Right lung (tissue), 2 donors: ENCODE measurements at regions not wholly inside any gene's neighbourhood (a gene's known extent, or its start where the extent isn't known, plus 50 kb on each side); places are given as distances from the start of the nearest gene placed in this dataset.

Source experiments
- DNase-seq, 2 donors: peaks; one replicate each; pipeline ENCODE4 v3.0.0-alpha.2; 2013

DNA sequence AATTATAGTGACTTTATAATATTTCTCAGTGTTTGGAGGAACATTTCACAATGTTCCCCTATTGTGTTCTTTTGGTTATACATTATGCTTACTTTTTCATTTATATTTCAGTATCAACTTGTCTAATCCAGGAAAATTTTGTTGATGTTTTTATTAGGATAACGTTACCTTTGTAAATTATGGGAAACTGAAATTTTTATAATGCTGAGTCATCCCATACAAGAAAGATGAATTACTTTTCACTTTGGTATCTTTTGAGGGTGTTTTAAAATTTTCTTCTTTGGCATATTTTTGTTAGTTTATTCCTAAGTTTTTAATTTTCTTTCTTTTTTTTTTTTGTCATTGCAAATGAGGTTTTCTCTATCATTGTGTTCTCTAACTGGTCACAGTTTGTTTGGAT is 542.7 kb downstream of the SLC16A7 start:
- DNase-seq, result no peak

GRCh38 chr12:60144395-60144794 is 548.6 kb downstream of the SLC16A7 start:
- DNase-seq, result no peak

DNA sequence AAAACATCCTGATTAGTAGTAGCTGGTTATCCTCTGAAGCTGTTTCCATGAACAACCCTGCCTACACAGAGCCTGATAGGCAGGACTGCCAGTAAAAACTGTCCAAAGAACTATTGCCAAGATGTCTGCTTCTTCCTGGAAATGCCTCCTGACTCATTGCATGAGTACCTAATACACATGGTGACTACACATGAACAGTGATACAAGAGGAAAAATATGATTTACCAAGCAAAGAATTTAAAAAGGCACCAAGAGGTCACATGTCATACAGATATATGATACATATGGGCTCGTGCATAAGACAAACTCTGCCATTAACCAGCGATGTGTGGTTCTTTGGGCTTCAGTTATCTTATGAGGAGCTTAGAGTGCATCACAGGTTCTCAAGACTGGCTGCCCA is 552.3 kb downstream of the SLC16A7 start:
- DNase-seq, result no peak

DNA sequence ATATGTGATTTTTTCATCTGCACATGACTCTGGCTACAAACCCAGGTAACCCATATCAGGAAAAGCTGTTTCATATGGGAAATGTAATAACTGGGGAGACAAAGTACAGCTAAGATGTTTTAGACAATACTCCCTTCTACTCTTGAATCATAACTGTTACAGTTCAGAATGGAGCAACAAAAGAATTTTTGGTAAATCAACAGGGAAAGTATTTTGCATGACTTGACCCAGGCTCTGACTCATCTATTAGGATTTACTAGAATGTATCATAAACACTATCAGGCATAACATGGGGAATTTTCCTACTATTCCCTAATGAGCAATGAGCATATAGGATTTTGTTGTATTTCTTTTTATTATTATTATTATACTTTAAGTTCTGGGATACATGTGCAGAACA is 553.0 kb downstream of the SLC16A7 start:
- no peak for DNase-seq

- DNase-seq, result no peak
Observed at GRCh38 chr12:60152756-60153155, 556.9 kb downstream of the SLC16A7 start.

DNA sequence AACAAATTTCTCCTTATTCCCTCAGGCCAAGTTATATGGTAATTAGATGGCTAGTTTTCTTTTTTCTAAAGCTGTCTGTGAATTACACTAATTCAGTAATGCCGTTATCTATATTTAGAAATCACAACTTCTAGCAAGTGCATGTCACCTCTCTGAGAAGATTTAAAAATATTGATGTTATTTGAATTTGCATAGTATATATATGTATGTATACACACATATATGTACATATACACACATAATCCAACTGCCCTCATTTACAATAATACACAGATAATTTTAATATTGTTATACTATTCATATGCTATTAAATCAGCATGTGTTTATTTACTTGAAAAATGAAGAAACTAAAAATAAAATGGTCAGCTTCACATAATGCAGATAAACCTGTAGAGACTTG is 563.9 kb downstream of the SLC16A7 start:
- no peak for DNase-seq

DNA sequence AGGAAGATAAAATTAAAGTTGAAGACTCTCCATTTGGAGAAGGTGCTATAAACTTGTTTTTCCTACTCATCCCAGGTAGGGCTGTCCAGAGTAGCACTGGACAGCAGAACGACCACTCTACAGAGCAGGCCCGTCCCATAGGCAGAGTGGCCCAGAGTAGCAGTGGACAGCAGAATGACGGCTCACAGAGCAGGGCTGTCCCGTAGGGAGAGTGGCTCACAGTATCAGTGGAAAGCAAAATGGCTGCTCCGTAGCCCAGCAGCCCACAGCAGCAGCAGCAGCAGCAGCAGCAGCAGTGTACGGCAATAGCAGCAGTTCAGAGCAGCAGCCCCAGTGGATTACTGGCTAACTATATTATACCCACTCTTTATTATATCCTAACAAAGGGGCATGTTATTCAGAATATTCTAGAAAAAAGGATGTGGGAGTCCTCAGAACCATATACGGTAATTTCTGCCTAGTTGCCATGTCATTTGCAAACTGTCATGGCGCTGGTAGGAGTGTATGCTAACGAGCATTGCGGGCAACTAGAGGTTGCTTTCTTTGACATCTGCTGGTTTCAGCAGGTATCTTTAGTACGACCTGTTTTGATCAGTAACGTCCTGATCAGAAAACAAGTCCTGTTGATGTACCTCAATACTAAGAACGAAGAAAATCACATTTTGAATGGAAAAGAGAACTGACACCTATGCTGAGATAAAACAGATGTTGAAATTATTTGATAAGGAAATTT is 567.3 kb downstream of the SLC16A7 start:
- no peak for DNase-seq

GRCh38 chr12:60165781-60166180 is 570.0 kb downstream of the SLC16A7 start:
- no peak for DNase-seq

DNA sequence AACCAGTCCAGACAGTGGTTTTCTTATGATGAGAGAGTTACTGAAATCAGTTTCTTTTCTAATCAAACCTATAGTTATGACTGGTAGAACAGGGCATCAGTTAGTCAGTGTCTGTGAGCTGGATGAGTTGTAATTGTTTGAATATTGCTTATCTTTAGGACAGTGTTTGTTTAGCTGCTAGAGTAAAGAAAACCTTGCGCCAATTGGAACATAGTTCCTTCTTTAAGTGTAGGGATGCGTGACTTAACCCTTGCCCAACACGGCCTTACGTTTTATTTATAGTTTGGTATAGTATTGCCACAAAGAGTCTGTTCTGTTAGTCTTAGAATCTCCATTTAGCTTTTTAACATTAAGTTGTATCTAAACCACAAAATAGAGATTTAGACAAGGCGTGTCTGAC is 572.6 kb downstream of the SLC16A7 start:
- no peak for DNase-seq

GRCh38 chr12:60169904-60170303 is 574.1 kb downstream of the SLC16A7 start:
- no peak for DNase-seq

- no peak for DNase-seq
Observed at GRCh38 chr12:60172266-60173211, 576.7 kb downstream of the SLC16A7 start.

GRCh38 chr12:60173224-60174170 is 577.7 kb downstream of the SLC16A7 start:
- no peak for DNase-seq

DNA sequence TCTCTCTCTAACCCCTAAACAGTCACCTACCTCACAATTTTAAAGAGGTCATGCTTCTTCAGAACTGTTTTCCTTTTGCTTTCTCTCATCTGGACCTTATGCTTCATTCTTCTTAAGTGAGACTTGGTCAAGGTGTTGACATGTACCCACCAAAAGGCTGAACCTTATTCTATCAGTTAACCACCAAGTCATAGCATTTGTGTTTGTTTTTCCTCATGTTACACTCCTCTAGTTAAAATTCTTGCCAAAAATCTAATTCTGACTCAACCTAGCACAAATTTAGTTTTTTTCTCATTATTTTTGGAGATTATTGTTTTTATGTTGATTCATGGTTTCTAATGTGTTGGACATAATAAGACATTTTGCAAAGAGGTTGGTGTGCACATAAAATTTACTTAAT is 578.6 kb downstream of the SLC16A7 start:
- no peak for DNase-seq

DNA sequence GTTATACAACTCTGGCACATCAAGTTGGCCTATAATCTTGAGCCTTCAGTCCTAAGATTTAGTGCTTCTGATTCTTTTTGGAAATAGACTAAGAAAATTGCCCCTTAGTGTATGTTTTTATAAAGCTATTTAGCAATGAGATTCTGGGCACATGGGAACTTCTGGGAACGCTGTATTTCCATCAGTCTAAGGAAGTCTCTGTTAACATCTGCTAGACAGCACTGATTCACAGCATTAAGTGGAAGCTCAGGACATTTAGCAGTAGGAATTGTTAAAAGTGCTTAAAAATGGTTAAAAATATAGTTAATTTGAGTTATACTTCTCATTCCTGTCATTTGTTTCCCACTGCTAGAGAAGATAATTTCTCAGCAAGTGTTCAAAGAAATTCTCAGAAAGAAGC is 579.1 kb downstream of the SLC16A7 start:
- DNase-seq, result no peak

DNA sequence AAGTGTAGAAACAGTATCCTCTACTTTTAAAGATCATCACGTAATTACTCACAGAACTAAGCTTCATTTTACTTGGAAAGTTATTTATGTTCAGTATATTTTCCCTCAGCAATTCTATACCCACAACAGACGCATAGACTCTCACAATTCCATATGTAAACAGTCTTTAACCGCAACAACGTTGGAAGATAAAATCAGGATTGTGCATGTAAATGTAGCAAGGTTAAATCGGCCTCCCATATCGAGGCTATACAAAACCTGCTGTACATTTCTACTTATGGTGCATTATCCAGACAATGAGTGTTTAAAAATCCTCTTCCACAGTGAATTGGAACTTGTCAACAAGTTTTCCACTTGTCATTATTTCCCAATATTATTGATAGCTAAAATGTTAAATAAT is 581.1 kb downstream of the SLC16A7 start:
- DNase-seq, result no peak

DNA sequence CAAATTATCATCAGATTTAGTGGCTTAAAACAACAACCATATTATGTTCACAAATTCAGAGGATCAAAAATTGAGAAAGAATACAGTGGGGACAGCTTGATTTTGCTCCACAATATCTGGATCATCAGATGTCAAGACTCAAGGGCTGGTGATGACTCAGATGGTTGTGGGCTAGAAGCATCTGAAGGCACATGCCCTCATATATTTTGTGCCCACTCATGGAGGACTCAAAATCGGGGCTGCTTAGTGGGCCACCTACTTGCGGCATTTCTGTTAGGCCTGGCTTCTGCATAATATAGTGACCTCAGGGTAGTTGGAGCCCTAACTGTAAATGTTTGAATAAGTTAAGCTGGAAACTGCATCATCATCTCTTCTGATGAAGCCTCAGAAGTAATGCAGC is 584.5 kb downstream of the SLC16A7 start:
- no peak for DNase-seq

DNA sequence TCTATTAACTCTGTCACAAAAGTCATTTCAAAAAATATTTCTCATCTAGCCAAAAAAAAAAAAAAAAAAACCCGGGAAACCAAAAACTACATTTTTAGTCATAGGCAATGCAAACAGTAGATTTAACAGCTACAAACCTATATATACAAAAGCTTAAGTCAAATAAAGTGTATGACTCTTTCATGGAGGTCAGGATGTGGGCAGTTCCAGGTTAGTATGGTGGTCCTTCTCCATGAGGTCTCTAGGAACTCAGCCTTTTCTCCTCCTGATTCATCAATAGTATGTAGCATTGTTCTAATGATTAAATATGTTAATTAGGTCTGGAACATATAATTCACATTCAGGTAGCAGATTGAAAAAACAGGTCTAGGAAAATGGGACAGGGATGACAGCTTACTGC is 586.5 kb downstream of the SLC16A7 start:
- no peak for DNase-seq

DNA sequence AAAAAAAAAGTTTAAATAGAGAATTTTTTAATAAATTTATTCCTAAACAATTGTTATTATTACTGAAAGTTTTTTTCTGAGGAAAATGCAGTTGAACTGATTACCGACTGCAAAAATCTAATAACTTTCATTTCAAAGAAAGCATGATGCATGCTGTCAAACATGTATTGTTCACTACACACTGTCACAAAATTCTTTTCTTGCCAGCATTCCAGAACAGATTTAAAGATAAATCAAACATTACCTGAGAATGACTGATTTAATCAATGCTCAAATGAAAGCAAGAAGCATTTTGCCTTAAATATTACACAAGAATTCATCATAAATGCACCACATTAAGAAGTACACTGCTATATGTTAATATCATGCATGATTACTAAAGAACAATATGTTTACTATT is 588.3 kb downstream of the SLC16A7 start:
- DNase-seq, result no peak

DNA sequence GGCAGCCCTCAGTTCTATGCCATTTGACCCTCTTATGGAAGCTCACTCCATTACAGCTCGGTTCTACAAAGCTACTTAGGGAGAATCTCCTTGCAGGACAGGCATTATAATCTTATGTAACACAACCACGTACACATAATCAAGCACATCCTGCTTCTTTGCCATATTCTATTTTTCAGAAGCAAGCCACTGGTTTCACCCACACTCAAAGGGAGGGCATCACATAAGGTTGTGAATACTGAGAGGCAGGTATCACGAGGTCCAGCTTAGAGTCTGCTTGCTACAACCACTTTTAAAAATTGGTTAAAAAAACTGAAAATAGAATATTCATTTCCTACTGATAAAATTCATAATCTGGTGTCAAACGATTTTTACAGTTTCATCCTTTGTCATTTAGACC is 589.2 kb downstream of the SLC16A7 start:
- DNase-seq, result no peak

DNA sequence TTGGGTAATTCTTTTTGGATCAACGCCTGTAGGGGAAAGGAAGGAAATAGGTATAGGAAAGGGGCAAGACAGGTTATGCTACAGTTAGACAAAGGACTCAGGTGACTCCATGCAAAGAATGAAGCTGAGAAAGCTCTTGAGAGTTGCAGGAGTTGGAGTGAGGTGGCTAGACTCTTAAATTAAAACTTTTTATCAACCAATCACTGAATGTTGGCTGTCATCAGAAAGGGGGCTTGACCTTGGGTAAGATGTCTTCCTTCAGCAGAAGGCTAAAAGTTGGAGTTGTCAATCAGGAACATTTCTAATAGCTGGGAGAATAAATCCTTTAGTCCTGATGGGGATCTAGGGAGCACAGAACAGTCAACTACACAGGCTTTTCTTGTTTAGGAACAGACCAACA is 595.4 kb downstream of the SLC16A7 start:
- no peak for DNase-seq

DNA sequence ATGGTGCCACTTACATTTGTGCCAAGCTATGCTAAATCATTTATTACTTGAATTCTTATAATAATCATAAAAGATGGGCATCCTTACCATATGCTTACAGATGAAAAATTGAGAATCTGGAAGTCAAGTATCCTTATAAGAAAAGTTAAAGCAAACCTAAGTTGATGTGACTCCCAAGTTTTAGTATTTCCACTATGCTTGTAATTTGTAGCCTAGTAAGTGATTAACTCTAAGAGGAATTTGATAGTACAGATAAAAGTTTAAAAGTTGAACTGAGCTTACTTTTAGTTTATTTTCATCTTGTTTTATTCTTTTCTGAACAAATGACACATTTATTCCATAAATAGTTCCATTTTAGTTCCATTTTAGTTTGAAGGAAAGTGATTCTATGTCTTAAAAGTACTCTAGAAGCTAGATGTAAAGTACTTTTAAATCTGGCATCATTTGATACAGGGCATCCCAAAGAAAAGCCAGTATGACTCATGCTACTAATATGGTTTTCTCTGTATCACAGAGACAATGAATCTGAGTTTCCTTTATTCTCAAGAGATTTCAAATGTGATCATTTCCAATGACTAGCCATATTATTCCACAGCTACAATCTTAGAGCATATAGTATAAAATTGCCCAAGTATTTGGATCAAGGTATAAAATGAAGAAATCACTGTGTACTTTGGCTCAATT is 596.0 kb downstream of the SLC16A7 start:
- no peak for DNase-seq
